GM18511 (cell line): ENCODE measurements at regions not wholly inside any gene's neighbourhood (a gene's known extent, or its start where the extent isn't known, plus 50 kb on each side); places are given as distances from the start of the nearest gene placed in this dataset.
"Not testable (repeated sequence)": the region's sequence is repeated elsewhere in the genome, so short reads cannot be mapped to it uniquely, and the experiment has no call there.

Experiments
- ATAC-seq: cut with Tn5 transposase; IDR thresholded peaks from one replicate; pipeline ENCODE4 v1.9.1; 2021; ENCODE audit warnings: mild to moderate bottlenecking, moderate library complexity; ENCODE audit not compliant: unreplicated experiment

DNA sequence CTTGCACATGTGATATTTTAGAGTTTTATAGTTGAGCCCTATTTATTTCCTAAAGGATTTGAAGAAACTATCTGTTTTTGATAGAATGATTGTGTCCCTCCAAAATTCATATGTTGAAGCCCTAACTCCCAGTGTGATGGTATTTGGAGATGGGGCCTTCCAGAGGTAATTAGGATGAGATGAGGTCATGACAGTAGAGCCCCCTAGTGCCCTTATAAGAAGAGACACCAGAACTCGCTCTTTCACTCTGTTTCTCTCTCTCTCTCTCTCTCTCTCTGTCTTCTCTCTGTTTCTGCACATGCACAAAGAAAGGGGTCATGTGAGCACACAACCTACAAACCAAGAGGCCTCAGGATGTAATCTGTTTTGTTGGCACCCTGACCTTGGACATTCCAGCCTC lies 921.9 kb upstream of the DIAPH2 start:
- ATAC-seq = no peak

- ATAC-seq = peak; percentile 68
Observed at GRCh38 chrX:95764972-95765451, 919.6 kb upstream of the DIAPH2 start.

DNA sequence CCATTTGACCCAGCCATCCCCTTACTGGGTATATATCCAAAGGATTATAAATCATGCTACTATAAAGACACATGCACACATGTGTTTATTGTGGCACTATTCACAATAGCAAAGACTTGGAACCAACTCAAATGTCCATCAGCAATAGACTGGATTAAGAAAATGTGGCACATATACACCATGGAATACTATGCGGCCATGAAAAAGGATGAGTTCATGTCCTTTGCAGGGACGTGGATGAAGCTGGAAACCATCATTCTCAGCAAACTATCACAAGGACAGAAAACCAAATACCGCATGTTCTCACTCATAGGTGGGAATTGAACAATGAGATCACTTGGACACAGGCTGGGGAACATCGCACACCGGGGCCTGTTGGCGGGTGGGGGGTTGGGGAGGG lies 913.4 kb upstream of the DIAPH2 start:
- ATAC-seq = not testable (repeated sequence)

DNA sequence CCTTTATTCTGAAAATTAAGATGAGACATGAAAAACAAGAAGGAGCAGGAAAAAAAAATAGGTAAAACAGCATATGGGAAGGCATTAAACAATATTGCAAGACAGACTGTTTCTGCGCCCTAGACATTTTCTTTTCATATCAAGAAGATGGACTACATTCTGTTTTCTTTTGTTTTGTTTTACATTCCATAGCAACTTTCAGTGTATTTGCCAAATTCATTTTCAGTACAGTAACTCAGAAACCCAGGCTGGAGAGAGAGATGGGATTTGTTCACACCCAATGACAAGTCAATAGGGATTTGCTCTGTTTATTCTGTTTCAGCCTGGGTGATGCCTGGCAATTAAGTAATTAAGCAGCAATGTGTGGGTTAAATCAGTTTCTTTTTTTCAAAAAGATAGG lies 892.8 kb upstream of the DIAPH2 start:
- ATAC-seq = no peak

DNA sequence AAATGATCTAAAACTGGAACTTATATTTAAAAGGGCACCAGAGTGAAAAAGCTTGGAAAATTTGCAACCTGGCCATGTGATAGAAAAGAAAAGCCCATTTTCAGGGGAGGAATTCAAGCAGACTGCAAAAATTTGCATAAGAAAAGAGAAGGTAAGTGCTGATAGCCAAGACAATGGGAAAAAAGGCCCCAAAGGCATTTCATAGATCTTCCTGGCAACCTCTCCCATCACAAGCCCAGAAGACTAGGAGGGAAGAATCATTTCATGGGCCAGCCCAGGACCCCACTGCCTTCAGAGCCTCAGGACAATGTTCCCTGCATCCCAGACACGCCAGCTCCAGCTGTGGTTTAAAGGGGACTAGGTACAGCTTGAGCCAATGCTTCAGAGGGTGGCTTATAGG lies 887.3 kb upstream of the DIAPH2 start:
- no peak for ATAC-seq

DNA sequence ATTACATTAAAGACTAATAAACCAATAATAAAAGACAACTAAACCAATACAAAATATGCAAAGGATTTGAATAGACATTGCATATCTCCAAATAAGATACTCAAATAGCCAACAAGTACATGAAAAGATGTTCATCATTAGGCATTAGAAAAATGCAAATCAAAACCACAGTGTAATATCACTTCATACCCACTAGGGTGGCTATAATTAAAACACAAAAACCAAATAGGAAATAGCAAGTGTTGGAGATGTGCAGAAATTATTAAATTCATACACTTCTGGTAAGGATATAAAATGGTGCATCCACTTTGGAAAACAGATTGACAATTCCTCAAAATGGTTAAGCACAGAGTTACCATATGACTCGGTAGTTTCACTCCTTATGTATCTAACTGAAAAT lies 860.8 kb upstream of the DIAPH2 start:
- ATAC-seq = no peak

DNA sequence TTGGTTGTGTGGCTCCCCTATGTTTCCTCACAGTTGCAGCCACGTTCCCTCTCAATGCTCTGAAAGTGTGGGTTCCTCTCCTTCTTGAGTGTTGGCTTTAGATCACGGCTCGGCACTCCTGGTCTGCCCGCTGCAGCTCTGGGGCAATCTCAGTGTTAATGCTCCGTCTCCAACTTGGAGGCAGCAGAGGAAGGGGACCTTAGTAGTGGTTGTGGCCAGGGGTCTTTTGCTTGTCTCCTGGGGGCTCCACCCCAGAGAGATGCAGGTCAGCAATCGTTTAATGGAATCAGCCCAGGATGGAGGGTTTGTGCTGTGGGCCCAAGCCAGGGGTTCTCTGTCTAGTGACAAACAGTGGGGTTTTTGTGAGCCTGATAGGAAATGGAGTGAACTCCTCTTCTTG lies 849.4 kb upstream of the DIAPH2 start:
- ATAC-seq = no peak

DNA sequence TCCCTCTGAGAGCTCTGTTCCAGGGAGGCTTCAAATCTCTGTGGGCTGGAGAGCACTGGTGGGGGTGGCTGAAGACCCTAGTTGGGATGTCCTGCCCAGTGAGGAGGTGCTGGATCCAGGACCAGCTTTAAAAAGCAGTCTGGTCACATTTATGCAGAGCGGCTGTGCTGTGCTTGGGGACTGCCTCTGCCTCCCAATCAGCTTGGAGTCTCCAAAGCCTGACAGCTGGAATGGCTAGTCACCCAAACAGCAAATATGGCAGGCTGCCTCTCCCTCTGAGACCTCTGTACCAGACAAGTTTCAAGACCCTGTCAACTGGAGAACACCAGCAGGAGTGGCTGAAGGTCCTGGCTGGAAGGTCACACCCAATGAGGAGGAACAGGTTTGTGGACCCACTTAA lies 848.1 kb upstream of the DIAPH2 start:
- ATAC-seq = no peak

- no peak for ATAC-seq
Observed at GRCh38 chrX:95841863-95842262, 842.8 kb upstream of the DIAPH2 start.

DNA sequence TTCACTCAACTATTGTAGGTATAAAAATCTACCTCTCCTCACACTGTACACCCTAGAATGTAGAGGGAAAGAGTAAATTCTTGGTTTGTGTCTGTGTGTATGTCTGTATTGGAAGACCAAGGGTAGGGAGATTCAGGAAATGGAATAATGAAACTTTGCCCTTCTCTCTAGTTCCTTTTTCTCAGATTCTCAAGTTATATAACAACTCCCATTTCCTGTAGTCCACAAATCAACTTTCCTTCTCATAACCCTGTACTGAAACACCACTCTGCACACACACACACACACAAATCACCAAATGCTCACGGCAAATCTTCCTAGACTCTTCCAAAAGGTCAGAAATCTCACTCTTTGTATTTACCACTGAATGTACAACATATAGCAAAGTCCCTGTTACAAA lies 824.5 kb upstream of the DIAPH2 start:
- ATAC-seq = no peak

GRCh38 chrX:95875661-95876060 lies 809.0 kb upstream of the DIAPH2 start:
- ATAC-seq = no peak

DNA sequence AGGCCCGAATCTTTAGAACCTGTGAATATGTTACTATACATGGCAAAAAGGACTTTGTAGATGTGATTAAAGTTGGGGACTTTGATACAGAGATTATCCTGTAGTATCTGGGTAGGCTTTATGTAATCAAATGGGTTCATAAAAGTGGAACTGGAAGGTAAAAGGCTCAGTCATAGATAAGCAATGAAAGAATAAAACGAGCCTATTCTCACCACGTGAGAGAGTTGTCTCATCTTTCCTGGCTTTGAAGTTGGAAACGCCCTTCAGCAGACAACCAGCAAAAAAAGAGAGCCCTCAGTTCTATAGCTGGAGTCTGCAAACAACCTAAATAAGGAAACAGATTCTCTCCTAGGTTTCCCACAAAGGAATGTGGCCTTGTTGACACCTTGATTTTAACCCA lies 805.8 kb upstream of the DIAPH2 start:
- no peak for ATAC-seq

DNA sequence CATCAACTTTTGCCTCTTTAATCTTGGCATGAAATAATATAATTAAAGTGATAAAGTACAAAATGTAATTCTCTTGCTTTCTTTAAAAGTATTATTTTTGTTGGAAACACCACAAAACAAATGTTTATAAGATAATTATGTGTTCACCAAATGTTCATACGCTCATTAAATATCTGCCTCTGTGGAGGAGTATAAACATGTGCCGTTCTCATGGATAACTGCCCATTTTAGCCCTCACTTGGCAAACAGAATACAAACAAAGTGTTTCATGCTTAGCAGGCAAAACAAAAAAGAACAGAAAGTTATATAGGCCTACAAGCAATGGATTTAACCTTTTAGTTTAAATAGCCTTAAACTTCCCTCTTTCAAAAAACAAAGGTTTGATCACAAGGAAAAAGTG lies 800.5 kb upstream of the DIAPH2 start:
- ATAC-seq = no peak

DNA sequence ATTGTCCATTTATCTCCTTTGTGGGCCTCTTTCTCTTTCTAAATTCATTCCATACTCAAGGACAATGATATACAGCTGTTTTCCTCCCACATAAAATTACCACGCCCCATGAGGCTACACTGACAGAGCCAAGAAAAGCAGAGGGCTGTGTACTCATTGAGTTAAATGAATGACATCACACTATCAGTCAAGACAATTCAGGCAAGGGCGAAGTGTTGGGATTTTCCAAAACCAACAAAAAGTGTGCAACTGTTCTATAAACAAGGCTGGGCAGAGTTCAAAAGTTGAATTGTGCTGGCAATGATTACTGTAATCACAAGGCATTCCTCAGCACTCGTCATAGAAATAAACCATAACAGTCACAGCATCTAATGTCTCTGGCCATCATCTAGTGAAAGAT lies 799.6 kb upstream of the DIAPH2 start:
- ATAC-seq = no peak

DNA sequence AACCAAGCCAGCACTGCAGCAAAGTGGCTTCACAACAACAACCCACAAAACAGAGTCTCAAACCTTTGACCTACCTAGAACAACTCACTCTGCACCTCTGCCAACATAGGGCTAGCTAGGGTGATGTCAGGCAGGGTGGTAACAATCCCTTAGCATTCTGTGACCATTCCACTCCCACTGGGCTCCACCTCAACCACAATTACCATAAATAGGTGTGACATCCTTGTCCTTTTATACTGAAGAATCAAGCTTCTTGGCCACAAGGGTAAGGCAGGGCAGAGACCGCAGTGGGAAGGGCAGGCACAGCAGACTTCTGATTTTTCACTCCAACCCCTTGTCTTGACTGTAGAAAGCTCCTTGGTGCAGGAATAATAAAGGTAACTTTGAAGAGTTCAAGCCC lies 795.4 kb upstream of the DIAPH2 start:
- no peak for ATAC-seq

DNA sequence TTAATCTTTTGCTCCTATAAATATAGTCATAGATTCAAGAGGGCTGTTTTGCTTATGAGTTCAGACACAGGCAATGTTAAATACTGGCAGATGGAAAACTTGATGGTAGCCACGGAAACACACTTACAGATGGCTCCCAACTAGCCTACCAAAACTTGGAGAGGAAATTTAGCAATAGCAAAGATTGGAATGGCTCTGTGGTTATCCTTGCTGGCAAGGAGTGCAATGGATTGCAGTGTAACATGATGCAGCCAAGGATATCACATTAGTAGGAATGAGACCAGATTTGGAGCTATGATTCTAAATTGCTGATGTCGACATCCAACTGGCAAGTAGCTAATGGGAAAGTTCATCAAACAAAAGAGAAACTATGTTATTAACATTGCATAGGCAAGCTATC lies 791.0 kb upstream of the DIAPH2 start:
- no peak for ATAC-seq

GRCh38 chrX:95903490-95903889 lies 781.2 kb upstream of the DIAPH2 start:
- ATAC-seq = no peak

DNA sequence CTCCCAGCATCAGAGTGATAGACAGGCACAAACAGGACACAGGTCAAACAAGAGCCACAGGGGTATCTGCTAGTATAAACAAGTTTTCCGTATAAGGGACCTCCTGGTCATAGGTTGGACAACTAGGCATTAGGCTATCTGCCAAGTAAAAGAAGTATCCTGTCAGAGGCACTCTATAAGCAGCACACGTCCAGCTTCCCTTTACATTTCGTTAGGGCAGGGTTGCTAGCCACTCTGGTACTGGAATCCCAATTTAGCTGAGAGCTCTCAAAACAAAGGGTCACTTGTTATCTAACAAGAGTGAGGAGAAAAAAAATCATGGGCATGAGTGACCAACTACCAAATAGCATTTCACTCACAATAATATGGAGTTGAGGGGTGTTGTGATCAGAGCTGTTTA lies 780.7 kb upstream of the DIAPH2 start:
- ATAC-seq = no peak

DNA sequence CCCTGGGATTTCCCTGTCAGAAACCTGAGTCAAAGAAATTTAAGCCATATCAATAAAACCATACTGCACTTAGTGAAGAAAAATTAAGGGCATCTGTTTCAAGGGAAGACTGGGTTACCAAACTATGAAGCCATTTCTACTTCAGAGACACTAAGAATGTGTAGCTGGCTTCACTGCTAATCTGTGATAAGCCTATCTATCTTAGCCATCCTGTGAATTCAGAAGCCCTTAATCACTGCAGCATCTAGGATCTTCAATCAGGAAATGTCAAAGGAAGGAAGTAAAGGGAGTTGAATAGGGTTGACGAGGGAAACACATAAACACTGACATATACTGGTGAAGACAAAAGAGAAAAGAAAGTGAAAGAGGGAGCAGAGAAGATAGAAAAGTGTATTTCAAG lies 777.6 kb upstream of the DIAPH2 start:
- no peak for ATAC-seq

DNA sequence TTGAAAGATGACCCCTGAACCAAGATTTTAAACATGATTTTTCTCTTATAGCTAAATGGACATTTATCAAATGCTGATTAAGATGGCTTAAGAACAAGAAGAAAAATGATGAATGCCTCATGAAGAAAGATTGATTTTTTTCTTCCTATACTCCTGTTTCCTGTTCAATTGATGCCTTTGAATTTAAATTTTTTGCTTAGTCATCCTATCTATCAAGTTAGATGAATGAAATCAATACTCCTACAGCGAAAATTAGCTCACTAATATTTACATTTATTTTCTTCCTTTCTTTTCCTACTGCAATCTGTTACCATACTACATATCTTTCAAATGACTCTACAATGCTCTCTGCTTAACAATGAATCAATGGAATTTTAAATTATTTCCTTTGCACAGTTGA lies 773.6 kb upstream of the DIAPH2 start:
- ATAC-seq = no peak

DNA sequence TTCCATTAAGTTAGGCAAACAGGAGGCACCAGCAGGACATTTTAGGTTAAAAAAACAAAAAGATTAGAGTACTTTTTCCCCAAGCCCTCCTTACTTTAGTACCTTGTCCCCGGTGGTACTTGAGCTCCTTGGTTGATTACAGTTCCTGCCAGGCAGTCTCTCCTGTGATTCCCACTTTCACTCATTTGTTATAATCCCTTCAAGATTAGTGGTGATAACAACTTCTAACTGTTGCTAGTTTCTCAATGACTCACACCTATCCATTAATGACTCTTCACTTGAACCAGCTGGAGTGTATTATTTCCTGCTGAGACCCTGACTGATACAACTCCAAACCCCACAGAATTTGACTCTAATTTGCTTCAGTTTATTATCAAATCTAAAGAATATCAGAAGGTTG lies 765.0 kb upstream of the DIAPH2 start:
- ATAC-seq = no peak

GRCh38 chrX:95945528-95945927 lies 739.1 kb upstream of the DIAPH2 start:
- no peak for ATAC-seq

GRCh38 chrX:95949588-95949987 lies 735.1 kb upstream of the DIAPH2 start:
- no peak for ATAC-seq

DNA sequence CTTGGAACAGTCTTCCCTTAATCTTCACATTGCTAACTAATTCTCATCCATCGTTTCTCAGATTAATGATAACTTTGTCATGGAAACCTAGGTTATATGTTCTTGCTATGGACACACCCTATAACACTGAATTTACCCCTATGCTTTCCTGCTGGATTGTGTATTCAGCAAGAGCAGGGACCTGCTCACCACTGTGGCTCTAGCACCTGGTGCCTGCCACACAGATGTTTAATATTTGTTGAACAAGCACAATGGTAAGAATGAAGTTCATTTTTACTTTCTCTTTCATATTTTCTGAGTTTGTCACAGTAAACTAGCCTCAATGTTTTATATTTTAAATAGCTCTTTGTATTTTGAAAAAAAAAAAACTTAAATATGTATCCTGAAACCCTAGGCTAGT lies 734.0 kb upstream of the DIAPH2 start:
- ATAC-seq = no peak
